B cell (primary cell): ENCODE measurements at regions not wholly inside any gene's neighbourhood (a gene's known extent, or its start where the extent isn't known, plus 50 kb on each side); places are given as distances from the start of the nearest gene placed in this dataset.

Experiments
- ATAC-seq: fragments of 200-7000 bp; cut with Tn5 transposase; one replicate; pipeline ENCODE4 v1.10.0; 2021; ENCODE audit warnings: low read depth, mild to moderate bottlenecking, moderate number of reproducible peaks, moderate library complexity
- CTCF ChIA-PET: fragments of 350-600 bp; sonication (Branson Sonifier 250); formaldehyde crosslinking; loops from one replicate; lab custom pipeline; 2021; ENCODE audit warnings: antibody characterized with exemption, inconsistent platforms; lab: Charles Lee
- POLR2A ChIA-PET: fragments of 350-600 bp; sonication (Branson Sonifier 250); formaldehyde crosslinking; loops from one replicate; lab custom pipeline; 2021; ENCODE audit warnings: antibody characterized with exemption; lab: Charles Lee
- DNase-seq: peaks from one replicate; pipeline ENCODE4 v3.0.0; 2013
- H2AFZ ChIP-seq: 2 replicates; pipeline ENCODE4 v1.6.1; 2012; ENCODE audit warnings: mild to moderate bottlenecking, low read depth, low read length; ENCODE audit not compliant: insufficient read depth, poor library complexity, severe bottlenecking
- H3K27ac ChIP-seq, 2 donors: 1 replicate in 1 of 2; 2 replicates in 1 of 2; pipeline ENCODE4 v1.5.1; 2012 to 2013; ENCODE audit warnings: low read length in 2 of 2, mild to moderate bottlenecking in 2 of 2, moderate library complexity in 1 of 2
- H3K27me3 ChIP-seq, 4 experiments: fragments of 200-600 bp in 1 of 4; sonication (generic) in 1 of 4; replicated peaks in 1 of 4; 1 replicate in 2 of 4; 2 replicates in 2 of 4; pipeline versions ENCODE4 v1.6.1 to v1.7.0; 2013 to 2016; ENCODE audit warnings: low read length in 3 of 4, mild to moderate bottlenecking in 2 of 4, mixed read lengths in 1 of 4, moderate library complexity in 1 of 4; ENCODE audit not compliant: insufficient read depth in 4 of 4, control insufficient read depth in 3 of 4; ENCODE audit errors: control extremely low read depth in 1 of 4
- H3K36me3 ChIP-seq, 2 experiments: replicated peaks in 1 of 2; 1 replicate in 1 of 2; 2 replicates in 1 of 2; pipeline versions ENCODE4 v1.6.1 to v1.7.1; 2013; ENCODE audit warnings: low read length in 1 of 2; ENCODE audit not compliant: insufficient read depth in 2 of 2, control insufficient read depth in 1 of 2; ENCODE audit errors: control extremely low read depth in 1 of 2, extremely low read depth in 1 of 2
- H3K4me1 ChIP-seq, 2 donors: fragments of 200-600 bp in 1 of 2; sonication (generic) in 1 of 2; 1 replicate in 1 of 2; 2 replicates in 1 of 2; pipeline versions ENCODE4 v1.5.1 to v1.6.1; 2013 to 2017; ENCODE audit warnings: low read length in 2 of 2; ENCODE audit not compliant: control insufficient read depth in 2 of 2, insufficient read depth in 2 of 2
- H3K4me2 ChIP-seq: replicated peaks from 2 replicates; pipeline ENCODE3; 2012; ENCODE audit warnings: mild to moderate bottlenecking, low read depth, low read length; ENCODE audit not compliant: poor library complexity, severe bottlenecking
- H3K4me3 ChIP-seq, 5 experiments: fragments of 200-600 bp in 1 of 5; sonication (generic) in 1 of 5; 1 replicate in 3 of 5; 2 replicates in 2 of 5; pipeline versions ENCODE4 v1.5.1 to v1.7.0; 2011 to 2016; ENCODE audit warnings: low read length in 4 of 5, mild to moderate bottlenecking in 4 of 5, low read depth in 2 of 5, control low read depth in 1 of 5, moderate library complexity in 1 of 5; ENCODE audit not compliant: insufficient read depth in 1 of 5; ENCODE audit errors: control extremely low read depth in 1 of 5, extremely low read depth in 1 of 5
- H3K79me2 ChIP-seq: fragments of 200-600 bp; sonication (generic); one replicate; pipeline ENCODE4 v1.6.0; 2016; ENCODE audit warnings: low read length; ENCODE audit not compliant: control insufficient read depth, insufficient read depth
- H3K9ac ChIP-seq: fragments of 200-600 bp; sonication (generic); 2 replicates; pipeline ENCODE4 v1.6.1; 2017; ENCODE audit warnings: mild to moderate bottlenecking, low read length, moderate library complexity
- H3K9me3 ChIP-seq, 3 donors: one replicate each; pipeline versions ENCODE4 v1.6.1 to v1.7.1; 2013; ENCODE audit warnings: low read length in 2 of 3; ENCODE audit not compliant: control insufficient read depth in 2 of 3, insufficient read depth in 1 of 3; ENCODE audit errors: control extremely low read depth in 1 of 3
- H4K20me1 ChIP-seq: 2 replicates; pipeline ENCODE4 v1.6.0; 2012; ENCODE audit warnings: mild to moderate bottlenecking, low read length; ENCODE audit not compliant: insufficient read depth, control insufficient read depth, poor library complexity, severe bottlenecking
- H3K27ac Mint-ChIP-seq: one replicate; pipeline ENCODE4 v1.8.0; 2021; ENCODE audit warnings: mixed read lengths
- H3K27me3 Mint-ChIP-seq: one replicate; pipeline ENCODE4 v1.8.0; 2021; ENCODE audit warnings: mixed read lengths
- H3K4me1 Mint-ChIP-seq: one replicate; pipeline ENCODE4 v1.8.0; 2021; ENCODE audit warnings: mixed read lengths
- H3K4me3 Mint-ChIP-seq: one replicate; pipeline ENCODE4 v1.8.0; 2021; ENCODE audit warnings: mixed read lengths
- H3K9me3 Mint-ChIP-seq: one replicate; pipeline ENCODE4 v1.8.0; 2022; ENCODE audit warnings: mixed read lengths; ENCODE audit not compliant: insufficient read depth
- CTCF ChIP-seq: fragments of 200-600 bp; IDR thresholded peaks from one replicate; pipeline ENCODE4 v1.8.0; 2022; ENCODE audit warnings: antibody characterized with exemption, mild to moderate bottlenecking
- EZH2 ChIP-seq: IDR thresholded peaks from 2 replicates; pipeline ENCODE4 v1.6.1; 2012; ENCODE audit warnings: borderline replicate concordance, low read depth, mild to moderate bottlenecking, moderate library complexity, low read length; ENCODE audit not compliant: insufficient read depth, poor library complexity, severe bottlenecking
- WGBS: methylation state at CpG from one replicate; pipeline ENCODE4 v1.1.5; 2013; ENCODE audit warnings: missing lambda C conversion rate; ENCODE audit not compliant: insufficient coverage; 5-methylcytosine and 5-hydroxymethylcytosine counted together
- intact Hi-C: fragments of 100-400 bp; cut with micrococcal nuclease; formaldehyde crosslinking; loops from one replicate; pipeline ENCODE4 v1.10.0; 2022

GRCh38 chr16:11492808-11493530 lies 93.8 kb downstream of the LITAF start:
- intact Hi-C loops: no loop called here
- H3K27ac ChIP-seq: no peak overlapping the region
- peaks cover 19% of the 10 kb centered on the region for H3K4me1 Mint-ChIP-seq
- H3K9ac ChIP-seq: no peak overlapping the region
- no peak for ATAC-seq
- H2AFZ ChIP-seq: no peak overlapping the region
- H4K20me1 ChIP-seq: no peaks in the 10 kb centered on the region
- H3K79me2 ChIP-seq: no peaks in the 10 kb centered on the region
- WGBS: 98% methylated on average over 2 of the region's 4 CpGs
- ChIA-PET POLR2A (no interaction called here), CTCF (interaction anchor here (0.7 kb wide), 1 partner anchor 150 kb away, joined by 3 read pairs; no protein-coding TSS in a partner anchor)
- TF ChIP-seq EZH2 (no peak), CTCF (no peak)
- DNase-seq: no peak
- peaks cover 5% of the 10 kb centered on the region for H3K9me3 Mint-ChIP-seq
- H3K9me3 ChIP-seq: peaks cover 0 to 19% (median 4%) of the 10 kb centered on the region in 3 donors
- H3K27me3 Mint-ChIP-seq: no peaks in the 10 kb centered on the region
- H3K4me3 Mint-ChIP-seq: no peak overlapping the region
- no peak overlapping the region for H3K27ac Mint-ChIP-seq
- H3K4me2 ChIP-seq: no peak overlapping the region
- H3K36me3 ChIP-seq: no peaks in the 10 kb centered on the region
- peaks cover 8 to 20% of the 10 kb centered on the region in 2 donors for H3K4me1 ChIP-seq
- H3K4me3 ChIP-seq: no peak overlapping the region
- H3K27me3 ChIP-seq: no peaks in the 10 kb centered on the region

GRCh38 chr16:11493531-11493929 lies 93.2 kb downstream of the LITAF start:
- no peak overlapping the region for H2AFZ ChIP-seq
- Mint-ChIP-seq H3K9me3 (peaks cover 5% of the 10 kb centered on the region), H3K27ac (no peak overlapping the region), H3K4me3 (no peak overlapping the region), H3K4me1 (peaks cover 20% of the 10 kb centered on the region), H3K27me3 (no peaks in the 10 kb centered on the region)
- no peak overlapping the region for H3K4me2 ChIP-seq
- peaks cover 0 to 19% (median 4%) of the 10 kb centered on the region in 3 donors for H3K9me3 ChIP-seq
- H3K79me2 ChIP-seq: no peaks in the 10 kb centered on the region
- CTCF ChIA-PET: no interaction called here
- 98% methylated on average over 6 of the region's 20 CpGs for WGBS
- H3K27me3 ChIP-seq: no peaks in the 10 kb centered on the region
- no peak overlapping the region for H3K4me3 ChIP-seq
- intact Hi-C loops: no loop called here
- POLR2A ChIA-PET: no interaction called here
- DNase-seq (no peak), ATAC-seq (no peak)
- no peak overlapping the region for H3K9ac ChIP-seq
- TF ChIP-seq CTCF (no peak), EZH2 (no peak)
- no peaks in the 10 kb centered on the region for H3K36me3 ChIP-seq
- no peak overlapping the region for H3K27ac ChIP-seq
- peaks cover 9 to 23% of the 10 kb centered on the region in 2 donors for H3K4me1 ChIP-seq
- H4K20me1 ChIP-seq: no peaks in the 10 kb centered on the region
